Epithelial cell of proximal tubule (primary cell): ENCODE measurements at regions not wholly inside any gene's neighbourhood (a gene's known extent, or its start where the extent isn't known, plus 50 kb on each side); places are given as distances from the start of the nearest gene placed in this dataset.

Source experiments
- DNase-seq: peaks from one replicate; pipeline ENCODE4 v3.0.0-alpha.2; 2011; ENCODE audit warnings: low read depth
- H3K4me3 ChIP-seq: 2 replicates; pipeline ENCODE4 v1.5.1; 2011; ENCODE audit warnings: low read depth, mild to moderate bottlenecking, low read length
- TF ChIP-seq, protein P1 (sequence below): conservative IDR thresholded peaks from 2 replicates; pipeline ENCODE4 v1.5.1; 2012; ENCODE audit warnings: low read depth, mild to moderate bottlenecking, low read length

DNA sequence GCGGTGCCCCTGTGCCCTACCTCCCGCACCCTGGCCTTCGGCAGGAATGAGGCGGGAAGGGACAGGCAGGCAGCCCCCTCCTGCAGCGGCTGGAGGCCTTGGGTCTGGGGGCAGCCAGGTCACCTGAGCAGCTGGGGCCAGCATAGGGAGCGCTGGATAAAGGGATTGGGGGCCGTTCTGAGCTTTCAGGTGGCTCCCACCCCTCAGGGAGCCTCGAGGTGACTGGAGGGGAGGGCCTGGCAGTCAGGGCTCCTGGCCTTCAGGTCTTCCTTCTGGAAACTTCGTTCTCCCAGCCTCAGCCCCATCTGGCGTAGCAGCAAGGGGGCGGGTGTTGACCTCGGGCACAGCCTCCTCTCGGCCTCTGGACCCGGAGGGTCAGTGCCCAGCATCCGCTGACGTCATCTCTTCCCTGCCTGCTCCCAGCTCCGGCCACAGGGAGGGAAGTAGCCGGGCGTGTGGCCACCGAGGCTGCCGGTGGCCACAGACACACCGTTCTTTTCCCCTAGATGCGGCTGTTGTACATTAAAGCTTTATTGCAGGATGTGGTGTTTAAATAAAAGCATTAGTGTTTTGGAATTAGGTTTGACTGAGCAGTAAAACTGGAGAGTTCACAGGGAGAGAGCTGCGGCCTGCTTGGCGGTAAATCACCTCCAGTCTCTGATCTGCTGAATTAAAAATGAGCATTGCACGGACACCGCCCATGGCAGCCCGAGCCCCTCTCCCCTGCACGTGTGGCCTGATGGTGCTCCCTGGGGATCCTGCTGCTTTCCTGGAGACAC, 80.0 kb upstream of the GATA5 start:
- DNase-seq, result no peak
- H3K4me3 ChIP-seq, result no peak overlapping the region
- TF ChIP-seq, protein P1, sequence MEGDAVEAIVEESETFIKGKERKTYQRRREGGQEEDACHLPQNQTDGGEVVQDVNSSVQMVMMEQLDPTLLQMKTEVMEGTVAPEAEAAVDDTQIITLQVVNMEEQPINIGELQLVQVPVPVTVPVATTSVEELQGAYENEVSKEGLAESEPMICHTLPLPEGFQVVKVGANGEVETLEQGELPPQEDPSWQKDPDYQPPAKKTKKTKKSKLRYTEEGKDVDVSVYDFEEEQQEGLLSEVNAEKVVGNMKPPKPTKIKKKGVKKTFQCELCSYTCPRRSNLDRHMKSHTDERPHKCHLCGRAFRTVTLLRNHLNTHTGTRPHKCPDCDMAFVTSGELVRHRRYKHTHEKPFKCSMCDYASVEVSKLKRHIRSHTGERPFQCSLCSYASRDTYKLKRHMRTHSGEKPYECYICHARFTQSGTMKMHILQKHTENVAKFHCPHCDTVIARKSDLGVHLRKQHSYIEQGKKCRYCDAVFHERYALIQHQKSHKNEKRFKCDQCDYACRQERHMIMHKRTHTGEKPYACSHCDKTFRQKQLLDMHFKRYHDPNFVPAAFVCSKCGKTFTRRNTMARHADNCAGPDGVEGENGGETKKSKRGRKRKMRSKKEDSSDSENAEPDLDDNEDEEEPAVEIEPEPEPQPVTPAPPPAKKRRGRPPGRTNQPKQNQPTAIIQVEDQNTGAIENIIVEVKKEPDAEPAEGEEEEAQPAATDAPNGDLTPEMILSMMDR, result no peak

DNA sequence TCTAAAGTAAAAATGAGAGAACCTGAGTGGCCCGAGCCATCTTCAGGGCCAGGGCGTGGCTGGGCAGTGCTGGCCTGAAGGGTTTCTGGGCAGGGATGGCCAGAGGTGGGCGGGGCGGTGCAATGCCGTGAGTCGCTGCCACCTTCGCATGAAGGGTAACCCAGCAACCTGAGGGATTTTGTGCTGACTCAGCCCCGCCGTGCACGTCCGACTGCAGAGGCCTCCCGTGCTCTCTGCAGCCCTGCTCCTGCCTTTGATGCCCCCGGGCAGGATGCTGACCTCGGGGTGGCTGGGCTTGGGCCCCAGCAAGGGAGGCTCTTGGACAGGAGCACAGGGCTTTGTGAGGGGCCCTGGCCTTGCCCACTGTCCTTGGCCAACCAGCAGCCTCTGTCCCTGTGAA, 81.7 kb upstream of the GATA5 start:
- no peak for DNase-seq
- H3K4me3 ChIP-seq, result no peak overlapping the region
- TF ChIP-seq, protein P1, result no peak

DNA sequence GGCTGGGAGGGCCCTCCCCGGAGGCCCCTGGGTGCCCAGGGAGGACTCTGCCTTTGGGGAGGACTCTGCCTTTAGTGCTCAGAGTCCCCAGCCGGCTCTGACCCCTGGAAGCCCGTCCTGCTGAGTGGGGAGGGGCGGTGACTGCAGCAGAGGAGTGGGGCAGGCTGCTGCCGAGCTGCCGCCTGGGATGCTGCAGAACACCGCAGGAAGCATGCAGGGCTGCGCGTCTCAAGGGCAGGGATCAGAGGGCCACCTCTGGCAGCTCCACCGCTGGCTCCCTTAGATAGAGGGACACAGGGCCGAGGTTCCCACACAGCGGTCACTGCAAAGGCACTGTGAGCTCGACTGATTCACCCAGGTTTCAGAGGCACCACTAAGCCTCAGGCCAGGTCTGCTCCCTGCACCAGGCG, 82.2 kb upstream of the GATA5 start:
- no peak overlapping the region for H3K4me3 ChIP-seq
- DNase-seq, result no peak
- TF ChIP-seq, protein P1, result no peak

DNA sequence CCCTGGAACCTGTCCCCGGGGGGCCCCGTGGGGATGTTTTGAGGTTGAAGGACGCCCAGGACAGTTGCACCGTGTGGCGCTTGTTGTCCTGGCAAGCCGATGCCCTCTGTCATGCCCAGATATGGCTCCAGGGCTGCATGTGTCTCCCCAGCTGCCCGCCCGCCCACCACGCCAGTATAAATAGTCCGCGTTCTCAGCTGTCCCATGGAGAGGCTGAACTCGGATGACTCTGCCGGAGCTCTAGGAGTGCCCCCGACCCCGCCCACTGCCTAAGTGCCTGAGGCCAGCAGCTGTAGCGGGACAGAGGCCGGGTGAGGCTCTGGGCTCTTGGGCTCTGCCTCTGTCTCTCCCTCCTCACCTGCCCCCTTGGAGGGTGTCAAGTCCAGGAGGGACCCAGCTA, 83.0 kb upstream of the GATA5 start:
- DNase-seq, result no peak
- TF ChIP-seq, protein P1, result no peak

DNA sequence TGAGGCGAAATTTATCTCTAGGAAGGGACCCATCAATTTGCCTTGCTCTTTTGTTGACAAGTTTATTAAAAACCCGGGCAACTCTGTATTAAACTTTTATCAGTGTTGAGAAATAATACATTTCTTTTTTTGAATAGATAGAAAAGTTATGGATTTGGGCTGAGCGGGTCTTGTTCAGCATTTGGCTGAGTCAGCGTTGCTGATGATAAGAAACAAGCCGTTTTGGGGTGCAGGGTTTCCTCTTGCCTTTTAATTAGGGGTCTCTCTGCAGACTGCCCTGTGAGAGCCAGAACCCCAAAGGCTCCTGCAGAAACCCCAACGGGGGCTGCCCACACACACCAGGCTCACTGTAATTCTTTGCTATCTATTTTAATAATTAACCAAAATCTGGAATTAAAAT, 82.1 kb upstream of the SLCO4A1 start:
- H3K4me3 ChIP-seq, result no peak overlapping the region
- TF ChIP-seq, protein P1, result no peak
- no peak for DNase-seq

More for the DNA sequence above, 83.0 kb upstream of the GATA5 start:
- H3K4me3 ChIP-seq, result no peak overlapping the region

DNA sequence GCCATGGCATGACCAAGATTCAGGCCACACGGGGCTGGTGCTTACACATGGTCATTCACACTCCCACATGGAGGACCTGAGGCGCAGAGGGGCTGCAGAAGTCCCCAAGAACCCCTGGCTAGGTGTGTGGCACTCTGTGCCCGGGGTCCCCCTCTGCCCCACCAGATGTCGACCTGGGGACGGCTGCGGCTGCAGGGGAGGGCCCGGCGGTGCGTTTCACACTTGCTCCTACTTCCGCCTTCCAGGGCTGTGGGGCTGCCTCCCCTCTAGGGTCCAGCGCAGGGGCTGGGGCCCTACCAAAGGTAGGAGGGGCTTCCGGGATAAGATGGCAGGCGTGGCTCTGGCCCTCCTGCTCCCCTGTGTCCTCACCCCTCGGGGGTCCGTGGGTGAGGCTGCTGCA, 81.1 kb upstream of the SLCO4A1 start:
- no peak for DNase-seq
- TF ChIP-seq, protein P1, result no peak

DNA sequence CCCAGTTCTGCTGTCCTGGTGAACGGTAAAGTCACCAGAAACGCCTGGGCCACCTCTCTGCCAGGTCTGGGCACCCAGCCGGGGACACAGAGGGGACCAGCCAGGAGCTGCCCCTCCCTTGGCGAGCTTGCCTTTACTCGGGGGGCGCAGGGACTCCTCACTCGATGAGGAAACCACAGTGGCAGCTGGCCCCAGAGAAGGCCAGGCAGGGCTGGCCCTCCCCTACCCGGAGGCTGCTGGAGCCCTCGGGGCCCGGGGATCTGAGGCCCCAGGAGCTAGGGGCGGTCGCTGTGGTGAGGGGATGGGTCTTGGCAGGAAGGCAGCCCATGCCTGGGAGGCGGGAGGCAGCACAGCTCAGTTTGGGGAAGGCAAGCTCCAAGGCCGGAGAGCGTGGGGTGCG, 80.4 kb upstream of the SLCO4A1 start:
- no peak for DNase-seq
- no peak overlapping the region for H3K4me3 ChIP-seq
- TF ChIP-seq, protein P1, result no peak

More for the DNA sequence above, 81.1 kb upstream of the SLCO4A1 start:
- no peak overlapping the region for H3K4me3 ChIP-seq
